GM12865 (cell line): ENCODE measurements at regions not wholly inside any gene's neighbourhood (a gene's known extent, or its start where the extent isn't known, plus 50 kb on each side); places are given as distances from the start of the nearest gene placed in this dataset.

Source experiments
- DNase-seq: peaks from one replicate; pipeline ENCODE4 v3.0.0; 2010; ENCODE audit warnings: low read depth
- H3K4me3 ChIP-seq: 2 replicates; pipeline ENCODE4 v1.5.1; 2011; ENCODE audit warnings: mild to moderate bottlenecking, low read depth, low read length, control low read depth
- TF ChIP-seq, protein P1 (sequence below): IDR thresholded peaks from 2 replicates; pipeline ENCODE4 v1.5.1; 2011; ENCODE audit warnings: low read length, control low read depth, low read depth, inconsistent platforms; ENCODE audit not compliant: insufficient read depth; ENCODE audit errors: missing control alignments

DNA sequence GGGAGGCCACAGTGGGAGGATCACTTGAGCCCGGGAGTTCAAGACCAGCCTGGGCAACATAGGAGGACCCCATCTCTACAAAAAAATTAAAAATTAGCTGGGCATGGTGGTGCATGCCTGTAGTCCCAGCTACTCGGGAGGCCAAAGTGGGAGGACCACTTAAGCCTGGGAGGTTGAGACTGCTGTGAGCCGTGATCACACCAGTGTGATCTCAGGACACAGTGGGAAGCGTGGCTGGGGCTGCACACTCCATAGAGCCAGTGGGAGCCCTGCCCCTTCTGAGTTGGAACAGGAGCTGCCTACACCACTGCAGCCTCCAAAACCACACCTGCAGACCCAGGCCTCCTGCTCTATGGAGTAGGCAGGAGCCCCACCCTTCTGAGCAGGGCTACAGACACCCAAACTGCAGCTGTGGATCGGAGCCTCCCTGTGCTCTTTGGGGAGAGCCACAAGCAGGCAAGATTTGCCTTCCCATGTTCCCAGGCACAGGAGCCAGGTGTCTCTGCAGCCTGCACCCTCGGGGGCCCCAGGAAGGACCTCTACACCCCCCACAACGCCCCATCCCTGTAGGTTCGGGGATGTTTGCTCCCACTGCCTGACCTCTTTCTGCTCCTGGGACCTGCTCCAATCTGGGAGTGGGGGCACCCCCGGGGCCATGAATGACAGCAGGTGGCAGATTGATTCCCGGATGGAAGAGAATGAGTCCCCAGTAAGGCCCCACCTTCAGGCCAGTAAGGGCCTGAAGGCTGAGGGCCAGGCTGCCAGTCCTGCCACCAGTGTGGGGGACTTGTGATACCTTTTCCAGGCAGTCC is 245.4 kb downstream of the BUD13 start:
- no peak for DNase-seq

DNA sequence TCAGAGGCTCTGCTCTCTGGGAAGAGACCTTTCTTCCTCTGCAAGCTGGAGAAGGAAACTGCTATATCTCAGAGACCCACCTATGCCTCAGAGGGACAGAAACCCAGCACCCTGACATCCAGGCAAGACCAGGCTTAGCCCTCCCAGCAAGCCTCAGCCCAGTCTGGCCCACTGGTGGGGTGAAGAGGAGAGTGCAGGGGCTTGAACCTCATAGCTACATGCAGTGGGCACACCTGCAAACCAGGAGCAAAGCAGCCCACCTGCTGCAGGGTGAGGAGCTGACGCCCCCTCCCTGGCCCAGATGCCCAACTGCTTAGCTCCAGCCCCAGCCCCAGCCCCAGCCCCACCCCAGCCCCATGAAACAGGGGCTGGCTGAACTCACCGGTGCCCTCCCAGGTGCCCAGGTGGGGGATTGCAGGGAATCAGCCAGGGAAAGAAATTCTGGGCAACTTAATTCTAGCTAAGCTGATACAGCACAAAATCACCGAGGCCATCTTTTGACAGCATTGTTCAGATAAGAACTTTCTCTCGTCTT is 246.8 kb downstream of the BUD13 start:
- DNase-seq = no peak
- TF ChIP-seq, protein P1, sequence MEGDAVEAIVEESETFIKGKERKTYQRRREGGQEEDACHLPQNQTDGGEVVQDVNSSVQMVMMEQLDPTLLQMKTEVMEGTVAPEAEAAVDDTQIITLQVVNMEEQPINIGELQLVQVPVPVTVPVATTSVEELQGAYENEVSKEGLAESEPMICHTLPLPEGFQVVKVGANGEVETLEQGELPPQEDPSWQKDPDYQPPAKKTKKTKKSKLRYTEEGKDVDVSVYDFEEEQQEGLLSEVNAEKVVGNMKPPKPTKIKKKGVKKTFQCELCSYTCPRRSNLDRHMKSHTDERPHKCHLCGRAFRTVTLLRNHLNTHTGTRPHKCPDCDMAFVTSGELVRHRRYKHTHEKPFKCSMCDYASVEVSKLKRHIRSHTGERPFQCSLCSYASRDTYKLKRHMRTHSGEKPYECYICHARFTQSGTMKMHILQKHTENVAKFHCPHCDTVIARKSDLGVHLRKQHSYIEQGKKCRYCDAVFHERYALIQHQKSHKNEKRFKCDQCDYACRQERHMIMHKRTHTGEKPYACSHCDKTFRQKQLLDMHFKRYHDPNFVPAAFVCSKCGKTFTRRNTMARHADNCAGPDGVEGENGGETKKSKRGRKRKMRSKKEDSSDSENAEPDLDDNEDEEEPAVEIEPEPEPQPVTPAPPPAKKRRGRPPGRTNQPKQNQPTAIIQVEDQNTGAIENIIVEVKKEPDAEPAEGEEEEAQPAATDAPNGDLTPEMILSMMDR = no peak

More for the DNA sequence above, 245.4 kb downstream of the BUD13 start:
- TF ChIP-seq, protein P1 = no peak
- H3K4me3 ChIP-seq = no peak overlapping the region

DNA sequence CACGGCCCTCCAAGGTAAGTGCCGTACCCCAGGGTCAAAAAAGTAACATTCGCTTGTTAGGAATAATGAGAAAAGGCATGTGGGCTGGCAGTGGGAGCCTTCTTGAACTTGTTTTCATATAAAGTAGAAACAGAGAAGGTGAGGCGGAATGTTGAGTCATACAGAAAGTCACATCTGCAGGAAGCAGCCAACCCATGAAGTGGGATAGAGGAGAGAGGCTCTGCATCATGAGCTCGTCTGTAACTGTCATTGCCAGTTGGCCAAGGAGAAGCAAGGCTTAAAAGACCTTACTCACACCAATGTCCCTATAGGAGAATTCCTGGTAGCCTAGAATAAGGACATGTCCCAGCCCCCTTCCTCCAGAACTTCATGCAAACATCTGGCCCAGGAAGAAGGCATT is 253.3 kb downstream of the BUD13 start:
- TF ChIP-seq, protein P1 = no peak
- DNase-seq = peak; percentile 61
- no peak overlapping the region for H3K4me3 ChIP-seq

More for the DNA sequence above, 246.8 kb downstream of the BUD13 start:
- no peak overlapping the region for H3K4me3 ChIP-seq

DNA sequence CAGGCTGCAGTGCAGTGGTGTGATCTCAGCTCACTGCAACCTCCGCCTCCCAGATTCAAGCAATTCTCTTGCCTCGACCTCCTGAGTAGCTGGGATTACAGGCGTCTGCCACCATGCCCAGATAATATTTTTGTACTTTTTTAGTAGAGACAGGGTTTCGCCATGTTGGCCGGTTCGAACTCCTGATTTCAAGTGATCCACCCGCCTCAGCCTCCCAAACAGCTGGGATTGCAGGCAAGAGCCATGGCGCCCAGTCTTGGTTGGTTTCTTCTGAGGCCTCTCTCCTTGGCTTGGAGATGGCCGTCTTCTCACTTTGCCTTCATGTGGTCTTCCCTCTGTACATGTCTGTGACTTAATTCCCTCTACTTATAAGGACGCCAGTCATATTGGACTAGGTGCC is 254.6 kb downstream of the BUD13 start:
- TF ChIP-seq, protein P1 = no peak
- H3K4me3 ChIP-seq = no peak overlapping the region
- no peak for DNase-seq

GRCh38 chr11:116517584-116517983 is 255.2 kb downstream of the BUD13 start:
- TF ChIP-seq, protein P1 = no peak
- DNase-seq = no peak
- no peak overlapping the region for H3K4me3 ChIP-seq

DNA sequence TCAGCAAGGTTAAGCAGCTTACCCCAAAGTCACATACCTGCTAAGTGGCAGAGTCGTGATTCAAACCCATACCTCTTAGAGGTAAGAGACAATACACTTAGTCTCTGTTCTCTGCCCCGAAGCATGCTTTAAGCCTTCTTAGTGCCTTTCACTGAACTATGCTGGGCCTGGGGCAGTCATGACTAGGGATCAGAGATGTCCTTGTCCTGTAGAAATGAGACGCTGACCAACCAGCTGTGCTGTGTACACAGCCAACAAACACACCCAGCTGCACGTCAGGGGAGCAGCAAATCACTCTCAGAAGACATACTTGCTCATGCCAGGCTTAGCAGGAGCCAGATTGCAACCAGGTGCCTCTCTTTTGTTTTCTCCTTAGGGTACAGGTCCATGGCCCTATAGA is 255.7 kb downstream of the BUD13 start:
- no peak for DNase-seq
- no peak overlapping the region for H3K4me3 ChIP-seq
- TF ChIP-seq, protein P1 = no peak
